GM12878 (cell line): ENCODE measurements at regions not wholly inside any gene's neighbourhood (a gene's known extent, or its start where the extent isn't known, plus 50 kb on each side); places are given as distances from the start of the nearest gene placed in this dataset.
"Not testable (repeated sequence)": the region's sequence is repeated elsewhere in the genome, so short reads cannot be mapped to it uniquely, and the experiment has no call there.

ENCODE experiments used
- ATAC-seq: fragments of 200-7000 bp; cut with Tn5 transposase; 3 replicates; pipeline ENCODE4 v1.9.1; 2020; ENCODE audit warnings: mild to moderate bottlenecking, moderate library complexity
- BruUV-seq: library from RNA; stranded (reverse); fragments of 400-500 nt; replicated peaks from 2 replicates; lab custom pipeline; 2021; lab: Mats Ljungman, UMichigan
- CTCF ChIA-PET: fragments of 300-600 bp; sonication (Branson Sonifier 250); formaldehyde crosslinking; extraction: SDS; loops from one replicate; lab custom pipeline; 2021; ENCODE audit warnings: inconsistent platforms; lab: Yijun Ruan, JAX
- POLR2A ChIA-PET: fragments of 350-600 bp; formaldehyde crosslinking; extraction: SDS; loops from one replicate; lab custom pipeline; 2021; ENCODE audit warnings: inconsistent platforms; lab: Charles Lee
- RAD21 ChIA-PET: fragments of 300-600 bp; sonication (Branson Sonifier 250); formaldehyde crosslinking; loops from one replicate; lab custom pipeline; 2023; ENCODE audit warnings: antibody characterized with exemption; ENCODE audit not compliant: unreplicated experiment; lab: Charles Lee
- SMC1A ChIA-PET: fragments of 300-600 bp; sonication (Branson Sonifier 250); formaldehyde crosslinking; loops from one replicate; lab custom pipeline; 2023; ENCODE audit not compliant: unreplicated experiment, uncharacterized antibody; lab: Charles Lee
- DNase-seq: peaks from one replicate; pipeline ENCODE4 v3.0.0-alpha.2; 2011; ENCODE audit warnings: low read depth, low spot score
- FAIRE-seq: peaks from 3 replicates; lab custom pipeline; 2011; peaks lifted over from hg19 to GRCh38; lab: Jason Lieb, UNC
- H2AFZ ChIP-seq: 2 replicates; pipeline ENCODE4 v1.6.0; 2011; ENCODE audit warnings: low read depth, low read length, control low read depth; ENCODE audit not compliant: control insufficient read depth
- H3K27ac ChIP-seq: 2 replicates; pipeline ENCODE4 v1.5.1; 2011; ENCODE audit warnings: control low read depth; ENCODE audit not compliant: control insufficient read depth, insufficient read depth
- H3K27me3 ChIP-seq, 2 experiments: replicated peaks in 1 of 2; 2 replicates each; pipeline versions ENCODE4 v1.6.0 to v1.6.1; 2011; ENCODE audit warnings: low read length in 1 of 2; ENCODE audit not compliant: control insufficient read depth in 2 of 2, insufficient read depth in 2 of 2
- H3K36me3 ChIP-seq, 2 experiments: 2 replicates each; pipeline ENCODE4 v1.5.1; 2011; ENCODE audit warnings: low read length in 1 of 2; ENCODE audit not compliant: control insufficient read depth in 2 of 2, insufficient read depth in 2 of 2
- H3K4me1 ChIP-seq: 2 replicates; pipeline ENCODE4 v1.6.1; 2011; ENCODE audit warnings: mild to moderate bottlenecking, low read length, moderate library complexity, mixed read lengths; ENCODE audit not compliant: control insufficient read depth, insufficient read depth
- H3K4me2 ChIP-seq: 2 replicates; pipeline ENCODE4 v1.6.0; 2011; ENCODE audit warnings: control low read depth; ENCODE audit not compliant: control insufficient read depth, insufficient read depth
- H3K4me3 ChIP-seq: fragments of 200-600 bp; sonication (generic); 2 replicates; pipeline ENCODE4 v1.5.1; 2016
- H3K79me2 ChIP-seq: 2 replicates; pipeline ENCODE4 v1.6.0; 2011; ENCODE audit warnings: low read length; ENCODE audit not compliant: control insufficient read depth, insufficient read depth
- H3K9ac ChIP-seq: 2 replicates; pipeline ENCODE4 v1.8.0; 2011; ENCODE audit warnings: low read length, control low read depth, mixed read lengths; ENCODE audit not compliant: control insufficient read depth, insufficient read depth
- H3K9me3 ChIP-seq: replicated peaks from 3 replicates; pipeline ENCODE4 v1.5.1; 2011; ENCODE audit warnings: mild to moderate bottlenecking, low read length; ENCODE audit not compliant: control insufficient read depth, insufficient read depth
- H4K20me1 ChIP-seq: 2 replicates; pipeline ENCODE4 v1.6.0; 2011; ENCODE audit not compliant: control insufficient read depth, insufficient read depth
- BCL3 ChIP-seq: IDR thresholded peaks from 2 replicates; pipeline ENCODE4 v1.6.1; 2011; ENCODE audit warnings: borderline replicate concordance, low read depth, mild to moderate bottlenecking, moderate library complexity, low read length; ENCODE audit not compliant: insufficient read depth, poor library complexity, severe bottlenecking
- CHD1 ChIP-seq: IDR thresholded peaks from 2 replicates; pipeline ENCODE4 v1.6.1; 2012; ENCODE audit warnings: low read depth, low read length, improper control_type of control experiment
- HSF1 ChIP-seq: fragments of 150-350 bp; IDR thresholded peaks from 2 replicates; pipeline ENCODE4 v1.6.1; 2014; ENCODE audit warnings: mild to moderate bottlenecking, low read depth, low read length
- JUND ChIP-seq: IDR thresholded peaks from 2 replicates; pipeline ENCODE4 v1.6.1; 2012; ENCODE audit warnings: low read depth, mild to moderate bottlenecking, low read length, improper control_type of control experiment, moderate library complexity
- KAT2A ChIP-seq: conservative IDR thresholded peaks from 2 replicates; pipeline ENCODE4 v1.6.1; 2011; ENCODE audit warnings: low read depth, low read length; ENCODE audit not compliant: control insufficient read depth
- NFXL1 ChIP-seq: fragments of 450-650 bp; IDR thresholded peaks from 2 replicates; pipeline ENCODE4 v1.6.1; 2017; ENCODE audit warnings: antibody characterized with exemption, mild to moderate bottlenecking, borderline replicate concordance
- POLR2AphosphoS5 ChIP-seq: IDR thresholded peaks from 2 replicates; pipeline ENCODE4 v1.6.1; 2011; ENCODE audit warnings: mild to moderate bottlenecking, low read length, inconsistent platforms
- PRDM15 ChIP-seq: fragments of 450-650 bp; formaldehyde crosslinking; IDR thresholded peaks from 2 replicates; pipeline ENCODE4 v1.4.0; 2020; ENCODE audit warnings: mild to moderate bottlenecking, moderate library complexity
- RCOR1 ChIP-seq: conservative IDR thresholded peaks from 2 replicates; pipeline ENCODE4 v1.6.1; 2012; ENCODE audit warnings: low read depth, low read length, improper control_type of control experiment
- SIN3A ChIP-seq: IDR thresholded peaks from 2 replicates; pipeline ENCODE4 v1.6.1; 2012; ENCODE audit warnings: low read depth, low read length, improper control_type of control experiment
- TAF1 ChIP-seq: IDR thresholded peaks from 2 replicates; pipeline ENCODE4 v1.6.1; 2011; ENCODE audit warnings: mild to moderate bottlenecking, low read depth, low read length, borderline replicate concordance
- WGBS: methylation state at CpG from one replicate; pipeline ENCODE4 v1.1.6; 2016; ENCODE audit warnings: low lambda C conversion rate; ENCODE audit not compliant: insufficient replicate concordance, insufficient coverage; ENCODE audit errors: missing lambda C conversion rate; 5-methylcytosine and 5-hydroxymethylcytosine counted together
- in situ Hi-C: fragments of 300-500 bp; cut with MboI; formaldehyde crosslinking; loops from 9 replicates; pipeline ENCODE4 v1.14.3; 2018; ENCODE audit warnings: mixed read lengths
- intact Hi-C: fragments of 100-400 bp; cut with micrococcal nuclease; formaldehyde crosslinking; loops from one replicate; pipeline ENCODE4 v1.14.2; 2022; ENCODE audit not compliant: unreplicated experiment
- TF ChIP-seq, protein P1 (sequence below): fragments of 450-650 bp; IDR thresholded peaks from 2 replicates; pipeline ENCODE4 v1.6.1; 2014; ENCODE audit warnings: mild to moderate bottlenecking

GRCh38 chr18:1078301-1078700 lies 173.6 kb downstream of the ADCYAP1 start (continued):
- TF ChIP-seq PRDM15 (CRISPR knock-in tag) (no peak), BCL3 (no peak), TAF1 (no peak), RCOR1 (no peak), HSF1 (no peak), POLR2AphosphoS5 (no peak), NFXL1 (no peak), KAT2A (no peak), SIN3A (no peak), CHD1 (no peak), JUND (no peak)
- TF ChIP-seq, protein P1, sequence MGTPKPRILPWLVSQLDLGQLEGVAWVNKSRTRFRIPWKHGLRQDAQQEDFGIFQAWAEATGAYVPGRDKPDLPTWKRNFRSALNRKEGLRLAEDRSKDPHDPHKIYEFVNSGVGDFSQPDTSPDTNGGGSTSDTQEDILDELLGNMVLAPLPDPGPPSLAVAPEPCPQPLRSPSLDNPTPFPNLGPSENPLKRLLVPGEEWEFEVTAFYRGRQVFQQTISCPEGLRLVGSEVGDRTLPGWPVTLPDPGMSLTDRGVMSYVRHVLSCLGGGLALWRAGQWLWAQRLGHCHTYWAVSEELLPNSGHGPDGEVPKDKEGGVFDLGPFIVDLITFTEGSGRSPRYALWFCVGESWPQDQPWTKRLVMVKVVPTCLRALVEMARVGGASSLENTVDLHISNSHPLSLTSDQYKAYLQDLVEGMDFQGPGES, result no peak

DNA sequence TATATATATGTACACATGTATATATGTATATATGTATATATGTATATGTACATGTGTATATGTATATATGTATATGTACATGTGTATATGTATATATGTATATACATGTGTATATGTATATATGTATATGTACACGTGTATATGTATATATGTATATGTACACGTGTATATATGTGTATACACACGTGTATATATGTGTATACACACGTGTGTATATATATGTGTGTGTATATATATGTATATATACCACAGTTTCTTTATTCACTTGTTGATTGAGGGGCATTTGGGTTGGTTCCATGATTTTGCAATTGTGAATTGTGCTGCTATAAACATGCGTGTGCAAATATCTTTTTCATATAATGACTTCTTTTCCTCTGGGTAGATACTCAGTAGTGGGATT lies 179.0 kb downstream of the ADCYAP1 start:
- H3K4me1 ChIP-seq, H3K9ac ChIP-seq, H3K27me3 ChIP-seq, H3K9me3 ChIP-seq, H2AFZ ChIP-seq, POLR2A ChIA-PET, H4K20me1 ChIP-seq, ATAC-seq, SMC1A ChIA-PET, H3K27ac ChIP-seq, RAD21 ChIA-PET, CTCF ChIA-PET, DNase-seq, intact Hi-C loops, H3K36me3 ChIP-seq, H3K4me2 ChIP-seq, FAIRE-seq, H3K4me3 ChIP-seq, BruUV-seq, in situ Hi-C loops, H3K79me2 ChIP-seq: not testable (repeated sequence)
- WGBS, result 17% methylated on average over 5 of the region's 5 CpGs
